ENCODE measurements at regions not wholly inside any gene's neighbourhood (a gene's known extent, or its start where the extent isn't known, plus 50 kb on each side); places are given as distances from the start of the nearest gene placed in this dataset.

GRCh38 chr12:74071182-74071581, 466.5 kb upstream of the ATXN7L3B start:
- intact Hi-C loops (cut with DNase I; ENCODE audit: low total_unique reads) = no loop called here
- Histone ChIP-seq H3K27me3 (replicated peaks in 1 of 7) (no peaks in the 10 kb centered on the region), H3K27ac (no peak overlapping the region), H3K4me3 (no peak overlapping the region), H3K36me3 (no peaks in the 10 kb centered on the region), H3K9me3 (peaks cover 0 to 44% (median 16%) of the 10 kb centered on the region in 8 donors), H3K4me1 (no peaks in the 10 kb centered on the region)
- WGBS, 5 donors = 85 to 94% (median 90%) methylated on average over 3 of the region's 3 CpGs
- no peak for DNase-seq
- TF ChIP-seq CTCF (IDR thresholded peaks at IDR 0.05 in 8 of 11, conservative IDR thresholded peaks at IDR 0.05 in 3 of 11) (no peak), POLR2AphosphoS5 (IDR thresholded peaks at IDR 0.05) (no peak), POLR2A (IDR thresholded peaks at IDR 0.05) (no peak)

- Histone ChIP-seq H3K4me1 (no peaks in the 10 kb centered on the region), H3K4me3 (no peak overlapping the region), H3K36me3 (no peaks in the 10 kb centered on the region), H3K27ac (no peak overlapping the region), H3K9me3 (peaks cover 0 to 8% (median 2%) of the 10 kb centered on the region in 8 donors), H3K27me3 (replicated peaks in 1 of 7) (no peaks in the 10 kb centered on the region)
- no peak for DNase-seq
- TF ChIP-seq POLR2AphosphoS5 (IDR thresholded peaks at IDR 0.05) (no peak), CTCF (IDR thresholded peaks at IDR 0.05 in 8 of 11, conservative IDR thresholded peaks at IDR 0.05 in 3 of 11) (no peak), POLR2A (IDR thresholded peaks at IDR 0.05) (no peak)
- intact Hi-C loops (cut with DNase I; ENCODE audit: low total_unique reads) = no loop called here
Measured at GRCh38 chr12:74076918-74077317, 460.7 kb upstream of the ATXN7L3B start.

- H3K4me1 ChIP-seq = no peaks in the 10 kb centered on the region
- H3K27me3 ChIP-seq (replicated peaks in 1 of 7) = no peaks in the 10 kb centered on the region
- H3K9me3 ChIP-seq = no peaks in the 10 kb centered on the region
- 50 to 66% (median 62%) methylated on average over 2 of the region's 2 CpGs for WGBS, 5 donors
- H3K27ac ChIP-seq = no peak overlapping the region
- H3K4me3 ChIP-seq = no peak overlapping the region
- intact Hi-C loops (cut with DNase I; ENCODE audit: low total_unique reads) = no loop called here
- TF ChIP-seq CTCF (IDR thresholded peaks at IDR 0.05 in 8 of 11, conservative IDR thresholded peaks at IDR 0.05 in 3 of 11) (no peak), POLR2AphosphoS5 (IDR thresholded peaks at IDR 0.05) (no peak), POLR2A (IDR thresholded peaks at IDR 0.05) (no peak)
- H3K36me3 ChIP-seq = no peaks in the 10 kb centered on the region
- DNase-seq = no peak
Measured at GRCh38 chr12:74105434-74105833, 432.2 kb upstream of the ATXN7L3B start.

GRCh38 chr12:74108729-74109128, 428.9 kb upstream of the ATXN7L3B start:
- TF ChIP-seq POLR2AphosphoS5 (IDR thresholded peaks at IDR 0.05) (no peak), CTCF (IDR thresholded peaks at IDR 0.05 in 8 of 11, conservative IDR thresholded peaks at IDR 0.05 in 3 of 11) (no peak), POLR2A (IDR thresholded peaks at IDR 0.05) (no peak)
- no peaks in the 10 kb centered on the region for H3K36me3 ChIP-seq
- H3K4me1 ChIP-seq = no peaks in the 10 kb centered on the region
- H3K27me3 ChIP-seq (replicated peaks in 1 of 7) = no peaks in the 10 kb centered on the region
- no peak overlapping the region for H3K27ac ChIP-seq
- H3K9me3 ChIP-seq = no peaks in the 10 kb centered on the region
- H3K4me3 ChIP-seq = no peak overlapping the region
- whole genome bisulfite sequencing, 5 donors = 78 to 89% (median 84%) methylated on average over 2 of the region's 2 CpGs
- no peak for DNase-seq
- intact Hi-C loops (cut with DNase I; ENCODE audit: low total_unique reads) = no loop called here

Data from spleen (tissue), 11 donors.